HepG2 (cell line): ENCODE measurements at regions not wholly inside any gene's neighbourhood (a gene's known extent, or its start where the extent isn't known, plus 50 kb on each side); places are given as distances from the start of the nearest gene placed in this dataset.

Experiments
- ATAC-seq: fragments of 200-7000 bp; cut with Tn5 transposase; 3 replicates; pipeline ENCODE4 v1.9.1; 2020; ENCODE audit warnings: mild to moderate bottlenecking, moderate library complexity
- BruUV-seq: library from RNA; stranded (reverse); fragments of 400-500 nt; replicated peaks from 2 replicates; lab custom pipeline; 2021; lab: Mats Ljungman, UMichigan
- CTCF ChIA-PET: fragments of 300-600 bp; formaldehyde crosslinking; extraction: SDS; loops from one replicate; lab custom pipeline; 2021; ENCODE audit warnings: low total read pairs, inconsistent platforms, low intra/inter-chr PET ratio; lab: Yijun Ruan, JAX
- POLR2A ChIA-PET: fragments of 350-600 bp; sonication (Branson Sonifier 250); formaldehyde crosslinking; loops from one replicate; lab custom pipeline; 2020; ENCODE audit warnings: antibody characterized with exemption, inconsistent platforms; lab: Yijun Ruan, JAX
- DNase-seq: peaks from one replicate; pipeline ENCODE4 v3.0.0-alpha.2; 2015; ENCODE audit warnings: low spot score
- FAIRE-seq: peaks from 3 replicates; lab custom pipeline; 2011; peaks lifted over from hg19 to GRCh38; lab: Jason Lieb, UNC
- H2AFZ ChIP-seq: one replicate; pipeline ENCODE4 v1.6.1; 2011; ENCODE audit warnings: low read length, inconsistent platforms
- H3K27ac ChIP-seq: fragments of 300-600 bp; 3 replicates; pipeline ENCODE4 v1.8.0; 2011; ENCODE audit warnings: mixed run types, mild to moderate bottlenecking, mixed read lengths, low read length, inconsistent platforms; ENCODE audit not compliant: insufficient read depth; ENCODE audit errors: extremely low read length
- H3K27me3 ChIP-seq, 2 experiments: fragments of 200-600 bp in 1 of 2; 2 replicates in 1 of 2; 3 replicates in 1 of 2; pipeline versions ENCODE4 v1.6.0 to v1.8.0; 2011; ENCODE audit warnings: low read length in 2 of 2, mild to moderate bottlenecking in 2 of 2, moderate library complexity in 2 of 2, inconsistent platforms in 1 of 2; ENCODE audit not compliant: insufficient read depth in 2 of 2, control insufficient read depth in 1 of 2
- H3K36me3 ChIP-seq, 2 experiments: fragments of 200-600 bp in 1 of 2; replicated peaks in 1 of 2; 2 replicates in 1 of 2; 3 replicates in 1 of 2; pipeline versions ENCODE4 v1.5.1 to v1.8.0; 2011; ENCODE audit warnings: low read length in 2 of 2, inconsistent platforms in 1 of 2; ENCODE audit not compliant: insufficient read depth in 2 of 2, control insufficient read depth in 1 of 2
- H3K4me1 ChIP-seq: 2 replicates; pipeline ENCODE4 v1.5.1; 2012; ENCODE audit warnings: low read length, inconsistent platforms; ENCODE audit not compliant: insufficient read depth
- H3K4me2 ChIP-seq: 2 replicates; pipeline ENCODE4 v1.6.0; 2011; ENCODE audit warnings: low read depth, low read length, inconsistent platforms
- H3K4me3 ChIP-seq, 3 experiments: fragments of 200-600 bp in 1 of 3; sonication (generic), shearing (Covaris generic) in 1 of 3; replicated peaks in 1 of 3; 2 replicates each; pipeline ENCODE4 v1.5.1; 2011 to 2016; ENCODE audit warnings: low read length in 3 of 3, inconsistent platforms in 2 of 3, low read depth in 2 of 3, mild to moderate bottlenecking in 2 of 3, control low read depth in 1 of 3, mixed read lengths in 1 of 3; ENCODE audit not compliant: insufficient read depth in 1 of 3
- H3K79me2 ChIP-seq: one replicate; pipeline ENCODE4 v1.6.1; 2011; ENCODE audit warnings: low read length, inconsistent platforms; ENCODE audit not compliant: insufficient read depth
- H3K9ac ChIP-seq: 2 replicates; pipeline ENCODE4 v1.6.0; 2011; ENCODE audit warnings: mild to moderate bottlenecking, low read depth, low read length, inconsistent platforms; ENCODE audit not compliant: insufficient read depth
- H3K9me3 ChIP-seq: 2 replicates; pipeline ENCODE4 v1.5.1; 2012; ENCODE audit warnings: mild to moderate bottlenecking, low read length
- H4K20me1 ChIP-seq: 2 replicates; pipeline ENCODE4 v1.6.0; 2011; ENCODE audit warnings: inconsistent platforms, mild to moderate bottlenecking, low read length, moderate library complexity; ENCODE audit not compliant: insufficient read depth
- HCFC1 ChIP-seq: fragments of 150-350 bp; IDR thresholded peaks from 2 replicates; pipeline ENCODE4 v1.6.1; 2014; ENCODE audit warnings: low read depth, low read length
- NFKBIZ ChIP-seq: IDR thresholded peaks from 2 replicates; pipeline ENCODE4 v1.6.1; 2018; ENCODE audit warnings: missing genetic modification reagents, missing compliant biosample characterization
- PAX8 ChIP-seq: sonication (generic); formaldehyde crosslinking; IDR thresholded peaks from 2 replicates; pipeline ENCODE4 v1.8.0; 2022; ENCODE audit warnings: mild to moderate bottlenecking, missing genetic modification reagents, borderline replicate concordance
- RARG ChIP-seq: sonication (generic); formaldehyde crosslinking; IDR thresholded peaks from 2 replicates; pipeline ENCODE4 v1.4.0; 2020; ENCODE audit warnings: low read depth, mild to moderate bottlenecking, missing genetic modification reagents
- SOX6 ChIP-seq, 2 experiments: fragments of 450-650 bp in 1 of 2; sonication (generic) in 1 of 2; formaldehyde crosslinking in 1 of 2; IDR thresholded peaks; 2 replicates each; pipeline versions ENCODE4 v1.4.0 to v1.6.1; 2017 to 2020; ENCODE audit warnings: antibody characterized with exemption in 1 of 2, mild to moderate bottlenecking in 1 of 2, missing genetic modification reagents in 1 of 2
- U2AF1 ChIP-seq: fragments of 200-400 bp; formaldehyde crosslinking; optimal IDR thresholded peaks from 2 replicates; pipeline ENCODE3; 2017; ENCODE audit warnings: mild to moderate bottlenecking, low read depth, low read length
- YEATS4 ChIP-seq: sonication (generic); formaldehyde crosslinking; IDR thresholded peaks from 2 replicates; pipeline ENCODE4 v1.4.0; 2020; ENCODE audit warnings: missing genetic modification reagents, borderline replicate concordance
- ZFP37 ChIP-seq: sonication (generic); formaldehyde crosslinking; IDR thresholded peaks from 2 replicates; pipeline ENCODE4 v1.4.0; 2020; ENCODE audit warnings: missing genetic modification reagents, borderline replicate concordance
- ZNF337 ChIP-seq: sonication (generic); formaldehyde crosslinking; IDR thresholded peaks from 2 replicates; pipeline ENCODE4 v1.5.1; 2020; ENCODE audit warnings: missing genetic modification reagents, low read depth, mild to moderate bottlenecking, borderline replicate concordance
- ZNF367 ChIP-seq: sonication (generic); formaldehyde crosslinking; IDR thresholded peaks from 2 replicates; pipeline ENCODE4 v1.4.0; 2020; ENCODE audit warnings: missing genetic modification reagents, borderline replicate concordance
- ZNF557 ChIP-seq: sonication (generic); formaldehyde crosslinking; IDR thresholded peaks from 2 replicates; pipeline ENCODE4 v1.4.0; 2020; ENCODE audit warnings: missing genetic modification reagents
- WGBS: methylation state at CpG from one replicate; pipeline ENCODE4 v1.1.6; 2017; ENCODE audit warnings: low lambda C conversion rate; 5-methylcytosine and 5-hydroxymethylcytosine counted together
- in situ Hi-C: cut with HindIII; loops from 2 replicates; pipeline ENCODE4 v1.10.0; 2017; ENCODE audit warnings: low pct_unique_long_range_greater_than_20kb; ENCODE audit not compliant: extremely low pct_ligation_motif_present
- intact Hi-C: fragments of 100-400 bp; cut with micrococcal nuclease; formaldehyde crosslinking; loops from one replicate; pipeline ENCODE4 v1.10.0; 2022; ENCODE audit not compliant: unreplicated experiment
- TF ChIP-seq, protein P1 (sequence below): sonication (generic); formaldehyde crosslinking; IDR thresholded peaks from 2 replicates; pipeline ENCODE4 v1.5.0; 2020; ENCODE audit warnings: mild to moderate bottlenecking, missing genetic modification reagents
- TF ChIP-seq, protein P2 (sequence below): IDR thresholded peaks from 2 replicates; pipeline ENCODE4 v1.6.1; 2016; ENCODE audit warnings: low read depth, control low read depth
- TF ChIP-seq, protein P3 (sequence below): sonication (generic); formaldehyde crosslinking; IDR thresholded peaks from 2 replicates; pipeline ENCODE4 v1.4.0; 2020; ENCODE audit warnings: missing genetic modification reagents

DNA sequence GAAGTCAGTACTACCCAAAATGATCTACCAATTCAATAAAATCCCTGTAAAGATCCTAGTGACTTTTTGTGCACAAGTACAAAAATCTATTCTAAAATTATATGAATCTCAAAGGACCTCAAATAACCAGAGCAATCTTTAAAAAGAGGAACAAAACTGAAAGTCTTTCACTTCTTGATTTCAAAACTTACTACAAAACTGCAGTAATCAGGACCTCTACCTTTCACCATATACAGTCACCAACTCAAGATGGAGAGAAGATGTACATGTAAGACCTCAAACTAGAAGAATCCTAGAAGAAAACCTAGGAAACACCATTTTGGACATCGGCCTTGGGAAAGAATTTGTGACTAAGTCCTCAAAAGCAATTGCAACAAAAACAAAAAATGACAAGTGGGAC lies 109.5 kb upstream of the CD93 start:
- Histone ChIP-seq H3K27ac (no peak overlapping the region), H3K36me3 (no peaks in the 10 kb centered on the region), H2AFZ (no peak overlapping the region), H3K27me3 (no peaks in the 10 kb centered on the region), H3K4me1 (no peaks in the 10 kb centered on the region), H3K4me3 (no peak overlapping the region), H3K9ac (no peak overlapping the region), H3K79me2 (no peaks in the 10 kb centered on the region), H3K4me2 (no peak overlapping the region), H4K20me1 (no peaks in the 10 kb centered on the region), H3K9me3 (no peaks in the 10 kb centered on the region)
- intact Hi-C loops (no loop called here), in situ Hi-C loops (no loop called here)
- DNase-seq = no peak
- POLR2A ChIA-PET = no interaction called here
- FAIRE-seq = no peak
- CTCF ChIA-PET = no interaction called here
- 2% methylated on average over 1 of the region's 1 CpG for WGBS
- no TSS peak for BruUV-seq
- ATAC-seq = no peak
- TF ChIP-seq, protein P1, sequence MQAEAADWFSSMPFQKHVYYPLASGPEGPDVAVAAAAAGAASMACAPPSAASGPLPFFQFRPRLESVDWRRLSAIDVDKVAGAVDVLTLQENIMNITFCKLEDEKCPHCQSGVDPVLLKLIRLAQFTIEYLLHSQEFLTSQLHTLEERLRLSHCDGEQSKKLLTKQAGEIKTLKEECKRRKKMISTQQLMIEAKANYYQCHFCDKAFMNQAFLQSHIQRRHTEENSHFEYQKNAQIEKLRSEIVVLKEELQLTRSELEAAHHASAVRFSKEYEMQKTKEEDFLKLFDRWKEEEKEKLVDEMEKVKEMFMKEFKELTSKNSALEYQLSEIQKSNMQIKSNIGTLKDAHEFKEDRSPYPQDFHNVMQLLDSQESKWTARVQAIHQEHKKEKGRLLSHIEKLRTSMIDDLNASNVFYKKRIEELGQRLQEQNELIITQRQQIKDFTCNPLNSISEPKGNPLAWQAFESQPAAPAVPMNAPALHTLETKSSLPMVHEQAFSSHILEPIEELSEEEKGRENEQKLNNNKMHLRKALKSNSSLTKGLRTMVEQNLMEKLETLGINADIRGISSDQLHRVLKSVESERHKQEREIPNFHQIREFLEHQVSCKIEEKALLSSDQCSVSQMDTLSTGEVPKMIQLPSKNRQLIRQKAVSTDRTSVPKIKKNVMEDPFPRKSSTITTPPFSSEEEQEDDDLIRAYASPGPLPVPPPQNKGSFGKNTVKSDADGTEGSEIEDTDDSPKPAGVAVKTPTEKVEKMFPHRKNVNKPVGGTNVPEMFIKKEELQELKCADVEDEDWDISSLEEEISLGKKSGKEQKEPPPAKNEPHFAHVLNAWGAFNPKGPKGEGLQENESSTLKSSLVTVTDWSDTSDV (CRISPR knock-in tag) = no peak
- no peak for TF ChIP-seq NFKBIZ (CRISPR knock-in tag)
- TF ChIP-seq, protein P2, sequence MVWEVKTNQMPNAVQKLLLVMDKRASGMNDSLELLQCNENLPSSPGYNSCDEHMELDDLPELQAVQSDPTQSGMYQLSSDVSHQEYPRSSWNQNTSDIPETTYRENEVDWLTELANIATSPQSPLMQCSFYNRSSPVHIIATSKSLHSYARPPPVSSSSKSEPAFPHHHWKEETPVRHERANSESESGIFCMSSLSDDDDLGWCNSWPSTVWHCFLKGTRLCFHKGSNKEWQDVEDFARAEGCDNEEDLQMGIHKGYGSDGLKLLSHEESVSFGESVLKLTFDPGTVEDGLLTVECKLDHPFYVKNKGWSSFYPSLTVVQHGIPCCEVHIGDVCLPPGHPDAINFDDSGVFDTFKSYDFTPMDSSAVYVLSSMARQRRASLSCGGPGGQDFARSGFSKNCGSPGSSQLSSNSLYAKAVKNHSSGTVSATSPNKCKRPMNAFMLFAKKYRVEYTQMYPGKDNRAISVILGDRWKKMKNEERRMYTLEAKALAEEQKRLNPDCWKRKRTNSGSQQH (CRISPR knock-in tag) = no peak
- no peak for TF ChIP-seq YEATS4 (CRISPR knock-in tag)
- TF ChIP-seq RARG (CRISPR knock-in tag) = no peak
- no peak for TF ChIP-seq U2AF1
- no peak for TF ChIP-seq SOX6 (IDR thresholded peaks at IDR 0.05)
- TF ChIP-seq SOX6 (CRISPR knock-in tag; IDR thresholded peaks at IDR 0.05) = no peak
- TF ChIP-seq ZFP37 (CRISPR knock-in tag) = no peak
- TF ChIP-seq, protein P3, sequence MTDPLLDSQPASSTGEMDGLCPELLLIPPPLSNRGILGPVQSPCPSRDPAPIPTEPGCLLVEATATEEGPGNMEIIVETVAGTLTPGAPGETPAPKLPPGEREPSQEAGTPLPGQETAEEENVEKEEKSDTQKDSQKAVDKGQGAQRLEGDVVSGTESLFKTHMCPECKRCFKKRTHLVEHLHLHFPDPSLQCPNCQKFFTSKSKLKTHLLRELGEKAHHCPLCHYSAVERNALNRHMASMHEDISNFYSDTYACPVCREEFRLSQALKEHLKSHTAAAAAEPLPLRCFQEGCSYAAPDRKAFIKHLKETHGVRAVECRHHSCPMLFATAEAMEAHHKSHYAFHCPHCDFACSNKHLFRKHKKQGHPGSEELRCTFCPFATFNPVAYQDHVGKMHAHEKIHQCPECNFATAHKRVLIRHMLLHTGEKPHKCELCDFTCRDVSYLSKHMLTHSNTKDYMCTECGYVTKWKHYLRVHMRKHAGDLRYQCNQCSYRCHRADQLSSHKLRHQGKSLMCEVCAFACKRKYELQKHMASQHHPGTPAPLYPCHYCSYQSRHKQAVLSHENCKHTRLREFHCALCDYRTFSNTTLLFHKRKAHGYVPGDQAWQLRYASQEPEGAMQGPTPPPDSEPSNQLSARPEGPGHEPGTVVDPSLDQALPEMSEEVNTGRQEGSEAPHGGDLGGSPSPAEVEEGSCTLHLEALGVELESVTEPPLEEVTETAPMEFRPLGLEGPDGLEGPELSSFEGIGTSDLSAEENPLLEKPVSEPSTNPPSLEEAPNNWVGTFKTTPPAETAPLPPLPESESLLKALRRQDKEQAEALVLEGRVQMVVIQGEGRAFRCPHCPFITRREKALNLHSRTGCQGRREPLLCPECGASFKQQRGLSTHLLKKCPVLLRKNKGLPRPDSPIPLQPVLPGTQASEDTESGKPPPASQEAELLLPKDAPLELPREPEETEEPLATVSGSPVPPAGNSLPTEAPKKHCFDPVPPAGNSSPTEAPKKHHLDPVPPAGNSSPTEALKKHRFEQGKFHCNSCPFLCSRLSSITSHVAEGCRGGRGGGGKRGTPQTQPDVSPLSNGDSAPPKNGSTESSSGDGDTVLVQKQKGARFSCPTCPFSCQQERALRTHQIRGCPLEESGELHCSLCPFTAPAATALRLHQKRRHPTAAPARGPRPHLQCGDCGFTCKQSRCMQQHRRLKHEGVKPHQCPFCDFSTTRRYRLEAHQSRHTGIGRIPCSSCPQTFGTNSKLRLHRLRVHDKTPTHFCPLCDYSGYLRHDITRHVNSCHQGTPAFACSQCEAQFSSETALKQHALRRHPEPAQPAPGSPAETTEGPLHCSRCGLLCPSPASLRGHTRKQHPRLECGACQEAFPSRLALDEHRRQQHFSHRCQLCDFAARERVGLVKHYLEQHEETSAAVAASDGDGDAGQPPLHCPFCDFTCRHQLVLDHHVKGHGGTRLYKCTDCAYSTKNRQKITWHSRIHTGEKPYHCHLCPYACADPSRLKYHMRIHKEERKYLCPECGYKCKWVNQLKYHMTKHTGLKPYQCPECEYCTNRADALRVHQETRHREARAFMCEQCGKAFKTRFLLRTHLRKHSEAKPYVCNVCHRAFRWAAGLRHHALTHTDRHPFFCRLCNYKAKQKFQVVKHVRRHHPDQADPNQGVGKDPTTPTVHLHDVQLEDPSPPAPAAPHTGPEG (CRISPR knock-in tag) = no peak
- no peak for TF ChIP-seq ZNF557
- no peak for TF ChIP-seq PAX8 (CRISPR knock-in tag)
- no peak for TF ChIP-seq ZNF337 (CRISPR knock-in tag)
- TF ChIP-seq HCFC1 = no peak
- no peak for TF ChIP-seq ZNF367 (CRISPR knock-in tag)
